Endometrial microvascular endothelial cells (primary cell): ENCODE measurements at regions not wholly inside any gene's neighbourhood (a gene's known extent, or its start where the extent isn't known, plus 50 kb on each side); places are given as distances from the start of the nearest gene placed in this dataset.
"Not testable (repeated sequence)": the region's sequence is repeated elsewhere in the genome, so short reads cannot be mapped to it uniquely, and the experiment has no call there.

ENCODE experiments used
- in situ Hi-C: cut with HindIII; loops from 2 replicates; pipeline ENCODE4 v1.10.0; 2017; ENCODE audit warnings: low sequenced_read_pairs, low pct_unique_long_range_greater_than_20kb; ENCODE audit errors: inconsistent ontology term

DNA sequence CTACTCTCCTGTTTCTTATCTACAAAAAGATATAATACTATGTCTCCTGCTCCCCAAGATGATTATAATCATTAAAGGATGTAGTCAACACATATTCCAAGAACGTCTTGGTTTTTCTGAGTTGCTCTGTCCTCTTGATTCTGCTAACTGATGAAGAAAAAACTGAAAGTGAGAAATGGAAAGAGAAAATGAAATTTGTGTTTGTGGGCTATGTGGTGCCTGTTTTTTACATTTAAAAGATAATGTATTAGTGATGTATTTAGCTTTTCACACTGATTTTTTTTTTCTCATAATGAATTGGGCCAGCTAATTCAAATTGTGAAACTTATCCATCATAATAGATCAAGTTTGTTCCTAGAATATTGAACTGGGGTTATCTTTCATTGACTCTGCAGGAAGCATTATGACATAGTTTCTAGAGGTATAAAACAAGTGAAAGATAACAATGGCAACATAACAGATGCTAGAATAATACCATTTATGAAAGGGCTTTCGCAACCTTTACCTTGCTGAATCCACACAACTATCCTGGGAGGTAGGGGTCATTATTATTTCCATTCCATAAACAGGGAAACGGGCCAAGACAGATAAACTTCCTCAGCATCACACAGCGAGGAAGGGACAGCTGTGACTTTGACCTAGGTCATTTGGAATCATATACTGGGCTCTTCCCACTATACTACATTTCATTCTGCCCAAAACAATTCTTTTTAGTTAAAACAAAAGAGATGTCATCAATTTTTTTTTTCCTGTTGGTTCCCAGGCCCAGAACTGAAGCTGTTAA is 336.7 kb downstream of the GJA1 start:
- in situ Hi-C loops: no loop called here

DNA sequence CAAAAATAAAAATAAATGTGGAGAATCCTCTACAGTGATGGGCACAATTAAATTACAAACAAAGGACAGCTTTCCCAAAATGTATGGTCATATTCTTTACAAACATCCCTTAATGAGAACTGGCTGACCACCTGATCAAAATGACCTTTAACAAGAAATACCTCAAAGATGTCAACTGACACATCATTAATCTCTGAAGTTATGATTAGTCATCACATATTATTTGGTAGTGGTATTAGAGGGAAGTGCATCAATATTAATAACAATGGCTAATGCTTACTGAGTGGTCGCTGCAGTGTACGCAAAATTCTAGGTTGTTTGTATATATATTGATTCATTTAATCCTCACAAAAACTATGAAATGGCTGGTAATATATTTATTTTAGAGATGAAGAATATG is 340.6 kb downstream of the GJA1 start:
- in situ Hi-C loops: no loop called here

DNA sequence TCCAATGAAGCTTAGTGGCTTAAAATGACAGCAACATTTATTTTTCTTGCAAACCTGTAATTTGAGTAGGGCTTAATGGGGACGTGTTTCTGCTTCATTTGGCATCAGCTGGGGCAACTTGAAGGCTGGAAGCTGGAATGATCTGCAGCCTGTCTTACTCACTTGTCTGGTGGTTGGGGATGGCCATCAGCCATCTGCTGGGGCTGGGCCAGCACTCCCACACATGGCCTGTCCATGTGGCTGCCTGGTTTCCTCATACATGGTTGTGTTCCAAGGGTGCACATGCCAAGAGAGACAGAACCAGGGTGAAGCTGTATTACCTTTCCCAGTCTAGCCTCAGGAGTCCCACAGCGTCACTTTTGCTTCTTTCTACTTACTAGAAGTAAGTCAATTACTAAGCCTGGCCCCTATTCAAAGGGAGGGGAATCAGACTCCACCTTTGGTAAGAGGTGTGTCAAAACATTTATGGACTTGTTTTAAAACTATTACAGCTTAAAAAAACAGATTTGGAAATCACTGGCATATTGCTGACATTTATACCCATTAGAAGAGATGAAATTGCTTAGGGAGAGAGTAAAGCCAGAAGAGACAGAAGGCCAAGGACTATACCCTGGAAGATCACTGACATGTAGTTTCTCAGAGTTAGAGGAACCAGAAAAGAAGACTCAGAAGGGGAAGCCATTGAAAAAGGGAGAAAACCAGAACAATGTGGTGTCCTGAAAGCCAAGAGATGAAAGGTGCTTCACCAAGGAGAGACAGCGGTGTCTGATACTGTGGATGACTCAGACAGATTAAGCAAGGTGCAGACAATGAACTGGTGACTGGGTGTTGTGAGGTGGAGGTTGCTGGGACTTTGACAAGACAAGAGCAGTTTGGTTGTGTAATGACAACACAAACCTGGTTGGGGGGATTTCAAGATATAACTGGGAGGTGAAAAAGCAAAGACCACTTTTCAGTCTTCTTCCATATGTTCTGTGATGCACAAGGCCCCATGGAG is 345.2 kb downstream of the GJA1 start:
- in situ Hi-C loops: no loop called here

DNA sequence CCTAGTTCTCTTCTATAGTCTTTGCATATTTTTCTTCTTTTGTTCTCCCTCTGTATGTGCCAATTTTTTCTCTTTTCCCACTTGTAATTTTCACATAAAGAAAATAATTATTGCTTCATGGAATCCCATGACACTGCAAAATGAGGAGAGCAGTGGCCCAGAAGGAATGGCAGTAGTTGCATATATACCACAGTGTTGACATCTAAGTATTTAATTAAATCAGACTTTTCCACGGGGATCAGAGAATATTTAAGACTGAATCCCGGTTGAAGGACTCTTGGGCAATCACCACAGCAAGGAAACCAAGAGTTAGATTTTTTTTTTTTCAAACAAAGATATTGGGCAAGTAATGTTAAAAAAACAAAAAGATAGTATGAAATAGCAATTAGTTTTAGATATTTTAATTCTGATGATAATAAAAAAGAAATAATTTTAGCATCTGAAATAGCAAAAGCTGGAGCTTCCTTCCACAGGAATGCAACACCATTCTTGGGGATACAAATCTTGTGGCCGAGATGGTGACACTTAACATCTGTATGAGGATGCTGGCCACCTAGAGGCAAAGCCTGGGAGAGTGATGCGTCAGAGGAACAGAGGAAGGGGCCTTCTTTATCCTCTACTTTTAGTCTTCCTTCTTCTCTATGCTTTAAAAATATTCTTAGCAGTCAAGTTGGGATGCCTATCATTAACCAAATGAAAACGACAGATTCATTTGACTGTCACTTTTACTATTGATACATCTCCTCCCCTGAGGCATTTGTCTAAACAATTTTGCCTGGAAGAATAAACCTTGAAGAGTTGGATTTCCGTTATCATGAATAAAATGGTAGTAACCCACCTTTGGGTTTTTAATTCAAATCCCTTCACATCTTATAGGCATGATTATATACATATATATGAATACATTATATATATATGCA is 356.2 kb downstream of the GJA1 start:
- in situ Hi-C loops: no loop called here

DNA sequence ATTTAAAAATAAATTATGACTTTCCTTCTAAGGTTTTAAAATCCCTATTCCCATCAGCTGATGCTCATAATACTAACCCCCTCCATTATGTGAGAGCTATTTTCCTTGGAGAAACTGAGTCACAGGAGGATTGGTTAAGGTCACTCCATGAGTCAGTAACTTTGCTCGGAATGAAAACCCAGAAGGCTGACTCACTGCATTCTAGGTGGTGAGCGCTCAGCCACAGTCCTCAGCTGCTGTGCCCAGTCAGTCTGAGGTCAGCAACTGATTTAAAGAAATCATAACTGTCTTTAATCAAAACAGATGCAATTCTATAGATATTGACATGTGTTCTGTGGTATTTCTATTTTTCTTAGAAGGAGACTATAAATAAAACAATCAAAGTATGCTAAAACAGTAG is 359.2 kb downstream of the GJA1 start:
- in situ Hi-C loops: no loop called here

DNA sequence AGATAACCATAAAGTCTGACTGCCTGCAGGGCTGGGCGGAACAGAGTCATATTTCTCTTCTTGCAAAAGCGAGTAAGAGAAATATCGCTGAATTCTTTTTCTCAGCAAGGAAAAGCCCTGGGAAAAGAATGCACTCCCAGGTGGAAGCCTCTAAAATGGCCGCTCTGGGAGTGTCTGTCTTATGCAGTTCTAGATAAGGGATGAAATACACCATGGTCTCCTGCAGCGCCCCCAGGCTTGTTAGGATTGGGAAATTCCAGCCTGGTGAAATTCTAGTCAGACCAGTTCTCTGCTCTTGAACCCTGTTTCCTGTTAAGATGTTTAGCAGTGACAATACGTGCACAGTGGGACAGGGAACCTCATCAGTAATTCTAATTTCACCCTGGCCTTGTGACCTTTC is 362.2 kb downstream of the GJA1 start:
- in situ Hi-C loops: not testable (repeated sequence)

DNA sequence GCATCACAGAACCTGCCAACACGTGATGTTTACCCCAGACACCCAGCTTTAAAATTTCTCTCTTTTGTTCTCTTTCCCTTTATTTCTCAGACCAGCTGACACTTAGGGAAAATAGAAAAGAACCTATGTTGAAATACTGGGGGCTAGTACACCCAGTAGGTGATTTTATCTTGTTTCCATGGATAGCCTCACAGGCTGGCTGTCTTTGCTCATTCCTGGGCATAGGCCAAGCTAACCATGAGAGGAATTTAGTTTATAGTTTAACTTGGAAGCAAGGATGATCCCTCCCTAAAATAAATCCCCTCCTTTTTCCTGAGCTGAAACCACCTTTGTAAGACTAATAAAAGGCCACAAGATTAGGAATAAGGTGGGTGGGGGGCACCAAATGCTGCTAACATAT is 362.7 kb downstream of the GJA1 start:
- in situ Hi-C loops: not testable (repeated sequence)

DNA sequence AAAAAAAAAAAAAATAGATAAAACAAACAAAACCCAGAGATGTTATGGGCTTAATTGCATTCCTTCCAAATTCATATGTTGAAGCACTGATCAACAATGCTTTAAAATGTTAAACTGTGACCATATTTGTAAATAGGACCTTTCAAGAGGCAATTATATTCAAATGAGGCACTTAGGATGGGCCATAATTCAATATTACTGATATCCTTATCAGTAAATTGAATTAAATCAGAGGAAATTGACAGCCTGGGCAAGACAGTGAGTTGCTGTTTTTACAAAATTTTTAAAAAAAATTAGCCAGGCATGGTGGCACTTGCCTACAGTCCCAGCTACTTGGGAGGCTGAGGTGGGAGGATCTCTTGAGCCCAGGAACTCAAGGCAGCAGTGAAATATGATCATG is 364.1 kb downstream of the GJA1 start:
- in situ Hi-C loops: no loop called here

DNA sequence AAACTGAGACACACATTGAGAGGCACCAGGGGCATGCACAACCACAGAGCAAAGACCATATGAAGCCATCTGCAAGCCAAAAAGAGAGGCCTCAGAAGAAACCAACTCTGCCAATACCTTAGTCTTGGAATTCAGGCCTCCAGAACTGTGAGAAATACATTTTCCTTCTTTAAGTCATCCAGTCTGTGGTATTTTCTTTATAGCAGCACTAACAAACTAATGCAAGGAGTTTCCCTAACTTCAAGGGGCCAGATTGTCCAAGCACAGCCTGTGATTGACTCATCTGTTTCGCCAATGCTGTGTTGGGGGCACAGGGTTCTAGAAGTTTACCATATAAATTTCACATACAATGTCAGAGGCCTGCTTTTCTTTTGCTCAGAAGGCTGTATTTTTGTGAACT is 364.6 kb downstream of the GJA1 start:
- in situ Hi-C loops: no loop called here

DNA sequence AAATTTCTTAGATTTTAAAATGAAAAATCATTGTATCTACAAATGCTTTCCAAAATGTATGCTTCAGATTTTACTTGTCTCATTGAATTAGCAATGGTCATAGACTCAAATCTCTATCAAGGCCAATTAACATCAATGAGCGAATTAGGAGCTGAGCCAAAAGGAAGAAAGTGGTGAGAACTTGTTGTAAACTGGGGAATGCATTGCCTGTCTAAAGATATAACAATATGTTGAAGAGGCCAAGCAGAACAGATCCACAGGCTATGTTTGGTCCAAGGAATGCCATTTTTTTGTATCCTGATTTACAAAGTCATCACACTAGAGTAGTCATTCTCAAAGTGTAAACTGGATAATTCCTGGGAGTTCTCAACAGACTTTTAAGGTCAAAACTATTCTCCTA is 370.7 kb downstream of the GJA1 start:
- in situ Hi-C loops: no loop called here

DNA sequence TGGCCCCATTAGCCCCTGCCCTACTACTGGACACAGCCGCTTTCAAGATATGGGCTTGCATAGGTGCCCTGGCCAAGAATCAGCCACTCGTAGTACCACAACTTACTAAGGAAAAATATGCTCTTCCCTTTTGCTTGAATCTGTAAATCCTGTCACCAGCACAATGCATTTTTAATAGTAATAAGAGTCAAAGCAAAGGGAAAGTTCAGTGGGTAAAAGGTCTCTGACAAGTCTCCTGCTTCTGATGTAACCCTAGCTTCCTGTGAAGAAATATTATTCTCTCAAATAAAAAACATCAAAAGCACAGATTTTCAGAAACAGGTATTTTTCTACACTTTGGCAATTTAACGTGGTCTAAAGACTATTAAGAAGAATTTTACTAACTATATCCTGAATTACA is 373.8 kb downstream of the GJA1 start:
- in situ Hi-C loops: no loop called here

DNA sequence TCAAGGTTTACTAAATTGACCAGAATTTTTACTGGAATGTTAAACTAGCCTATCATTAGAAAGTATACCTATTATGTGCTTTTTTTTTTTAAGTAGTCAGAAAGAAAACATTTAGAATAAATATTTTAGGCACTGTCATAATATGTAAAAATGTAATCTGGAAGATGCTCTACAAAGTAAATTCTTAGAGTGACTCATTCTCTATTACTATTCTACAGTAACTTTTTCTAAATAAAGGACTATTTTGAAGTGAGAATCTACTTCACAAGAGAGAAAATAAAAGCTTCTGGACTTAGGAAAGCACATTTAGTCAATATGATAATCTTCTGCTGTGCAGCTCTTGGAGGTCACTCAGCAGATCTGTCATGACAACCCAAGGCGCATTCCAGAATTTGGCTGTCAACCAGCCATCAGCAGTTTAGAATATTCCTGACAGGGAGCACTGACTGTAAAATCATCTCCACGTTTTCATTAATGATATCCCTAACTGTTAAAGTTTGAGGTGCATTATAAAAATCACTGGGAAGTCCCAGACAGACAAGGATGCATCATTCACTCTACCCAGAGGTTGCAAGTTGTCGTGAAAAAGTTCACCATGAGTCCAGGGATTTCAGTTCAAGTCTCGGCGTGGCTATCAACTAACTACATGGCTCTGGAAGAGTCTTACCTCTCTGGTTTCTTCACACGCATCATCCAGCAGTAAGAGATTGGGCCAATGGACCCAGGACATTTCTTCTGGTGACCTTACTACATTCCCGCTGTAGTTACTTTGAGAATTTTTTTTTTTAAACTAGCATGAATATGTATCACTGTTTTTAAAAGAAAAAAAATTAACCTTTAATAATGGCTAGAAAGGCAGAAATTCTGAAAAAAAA is 374.9 kb downstream of the GJA1 start:
- in situ Hi-C loops: no loop called here

DNA sequence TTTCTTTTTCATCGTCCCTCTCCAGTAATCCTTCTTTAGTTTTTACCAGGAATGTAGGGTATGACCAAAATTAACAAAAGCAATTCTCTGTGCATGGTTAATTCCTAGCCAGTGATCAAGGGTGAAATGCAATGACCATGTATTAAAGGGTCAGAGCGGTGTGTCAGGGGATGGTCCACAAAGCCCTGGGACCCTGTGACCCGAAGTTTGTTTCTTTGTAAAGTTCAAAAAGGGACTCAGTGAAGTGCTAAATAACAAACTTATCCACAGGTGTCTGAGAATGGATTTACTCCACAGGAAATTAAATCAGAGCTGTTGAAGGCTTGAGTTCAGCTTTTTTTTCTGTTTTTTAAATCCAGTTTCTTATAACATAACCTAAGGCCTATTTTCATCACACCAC is 375.7 kb downstream of the GJA1 start:
- in situ Hi-C loops: no loop called here

DNA sequence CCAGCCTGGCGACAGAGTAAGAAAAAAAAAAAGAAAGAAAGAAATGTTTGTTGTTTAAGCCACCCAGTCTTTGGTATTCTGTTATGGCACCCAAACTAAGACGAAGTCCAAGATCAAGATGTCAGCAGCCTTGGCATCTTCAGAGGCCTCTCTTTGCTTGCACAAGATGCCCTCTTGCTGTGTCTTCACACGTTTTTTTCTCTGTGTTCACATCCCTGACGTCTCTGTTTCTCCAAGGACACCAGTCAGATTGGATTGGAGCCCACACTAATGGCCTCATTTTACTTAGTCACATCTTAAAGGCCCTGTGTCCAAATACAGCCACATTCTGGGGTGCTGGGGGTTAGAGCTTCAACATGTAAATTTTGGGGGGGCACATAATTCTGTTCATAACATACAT is 380.9 kb downstream of the GJA1 start:
- in situ Hi-C loops: no loop called here

DNA sequence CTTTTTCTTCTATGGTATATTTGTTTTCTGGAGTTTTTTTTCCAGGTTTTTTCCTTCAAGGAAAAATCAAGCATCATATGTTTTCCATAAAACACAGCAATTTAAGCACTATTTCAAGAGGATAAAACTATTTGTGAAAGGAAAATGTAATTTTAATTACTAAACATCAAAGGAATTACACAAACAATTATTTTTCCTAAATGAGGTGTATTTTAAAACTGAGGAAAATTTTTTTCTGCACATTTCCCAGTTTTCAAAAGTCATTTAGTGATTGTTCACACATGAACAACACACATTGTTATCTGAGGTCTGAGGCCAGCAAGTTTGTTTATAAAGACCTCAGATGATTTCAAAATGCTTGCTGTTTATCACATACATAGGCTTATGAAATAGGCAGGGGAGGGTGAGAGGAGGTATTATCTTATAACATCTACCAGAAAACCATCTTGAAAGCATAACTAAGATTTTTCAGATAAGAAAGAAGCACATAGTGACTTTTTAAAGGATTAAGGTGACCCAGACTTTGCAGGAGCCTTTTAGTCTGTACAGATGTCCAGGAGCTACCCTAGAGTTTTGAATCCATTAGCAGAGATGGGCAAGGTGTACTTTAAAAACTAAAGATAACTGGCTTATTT is 381.6 kb downstream of the GJA1 start:
- in situ Hi-C loops: no loop called here

DNA sequence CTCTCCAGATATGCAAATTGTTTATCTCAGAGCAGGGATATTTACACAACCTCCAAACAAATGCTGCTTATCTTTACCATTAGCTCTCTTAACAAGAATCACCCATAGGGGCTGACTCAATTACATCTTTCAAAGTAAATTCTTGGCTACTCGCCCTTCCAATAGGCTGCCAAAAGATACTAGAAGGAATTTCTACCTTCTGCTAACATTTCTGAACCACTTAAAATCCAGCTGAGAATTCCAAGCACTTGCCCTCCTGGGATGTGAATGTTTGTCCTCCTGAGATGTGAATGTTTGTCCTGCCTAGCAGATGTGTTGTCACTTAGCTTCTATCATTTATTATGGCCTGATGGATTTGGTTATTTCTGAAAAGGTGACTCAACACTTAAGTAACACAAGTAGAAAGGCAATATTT is 388.0 kb downstream of the GJA1 start:
- in situ Hi-C loops: no loop called here

DNA sequence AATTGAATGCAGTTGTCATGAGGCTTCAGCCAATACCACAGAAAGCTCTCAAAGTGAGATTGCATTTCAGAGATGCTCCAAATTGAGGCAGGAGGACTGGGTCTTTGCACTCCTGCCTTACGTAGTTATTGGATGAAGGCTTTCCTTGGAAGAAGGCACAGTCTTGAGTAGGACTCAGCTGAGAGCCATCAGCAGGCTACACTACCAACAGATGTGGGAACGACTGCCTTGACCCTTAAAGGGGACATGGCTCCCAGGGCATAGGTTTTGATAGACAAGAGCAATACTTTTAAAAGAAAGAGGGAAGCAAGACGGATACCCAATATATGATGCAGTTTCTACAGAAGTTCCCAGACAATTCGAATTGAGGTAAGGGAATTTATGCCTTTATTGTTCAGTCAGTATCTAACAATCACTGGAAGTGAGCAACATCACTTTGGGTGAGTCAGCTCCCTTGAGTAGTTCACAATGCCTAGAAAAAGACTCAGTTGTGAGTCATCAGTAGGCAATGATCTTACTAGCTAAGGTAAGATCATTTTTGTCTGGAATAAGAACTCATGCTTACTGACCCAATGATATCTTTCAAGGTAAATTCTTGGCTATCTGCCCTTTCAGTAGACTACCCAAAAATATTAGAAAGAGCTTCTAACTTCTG is 390.8 kb downstream of the GJA1 start:
- in situ Hi-C loops: no loop called here
